Amniotic epithelial cell (primary cell): ENCODE measurements at regions not wholly inside any gene's neighbourhood (a gene's known extent, or its start where the extent isn't known, plus 50 kb on each side); places are given as distances from the start of the nearest gene placed in this dataset.

ENCODE experiments used
- DNase-seq: peaks from one replicate; pipeline ENCODE4 v3.0.0-alpha.2; 2010; ENCODE audit warnings: low read depth

GRCh38 chr2:51490576-51491234 is 458.8 kb upstream of the NRXN1 start:
- no peak for DNase-seq

GRCh38 chr2:51484605-51485004 is 452.7 kb upstream of the NRXN1 start:
- DNase-seq, result no peak

GRCh38 chr2:51483720-51484119 is 451.8 kb upstream of the NRXN1 start:
- DNase-seq, result no peak

GRCh38 chr2:51472783-51473182 is 440.9 kb upstream of the NRXN1 start:
- no peak for DNase-seq

DNA sequence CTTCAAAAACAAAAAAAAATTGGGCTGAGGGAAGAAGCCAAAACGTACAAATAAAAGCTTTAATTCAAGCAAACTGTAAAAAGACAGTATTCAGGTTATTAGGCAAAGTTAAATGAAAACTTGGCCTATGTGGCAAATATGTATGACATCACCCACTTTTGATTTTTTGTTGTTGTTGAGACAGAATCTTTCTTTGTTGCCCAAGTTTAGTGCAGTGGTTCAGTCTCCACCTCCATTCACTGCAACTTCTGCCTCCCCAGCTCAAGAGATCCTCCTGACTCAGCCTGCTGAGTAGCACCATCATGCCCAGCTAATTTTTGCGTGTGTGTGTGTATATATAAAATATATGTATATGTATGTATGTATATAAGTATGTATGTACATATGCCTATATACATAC is 440.4 kb upstream of the NRXN1 start:
- DNase-seq, result peak; percentile 14

DNA sequence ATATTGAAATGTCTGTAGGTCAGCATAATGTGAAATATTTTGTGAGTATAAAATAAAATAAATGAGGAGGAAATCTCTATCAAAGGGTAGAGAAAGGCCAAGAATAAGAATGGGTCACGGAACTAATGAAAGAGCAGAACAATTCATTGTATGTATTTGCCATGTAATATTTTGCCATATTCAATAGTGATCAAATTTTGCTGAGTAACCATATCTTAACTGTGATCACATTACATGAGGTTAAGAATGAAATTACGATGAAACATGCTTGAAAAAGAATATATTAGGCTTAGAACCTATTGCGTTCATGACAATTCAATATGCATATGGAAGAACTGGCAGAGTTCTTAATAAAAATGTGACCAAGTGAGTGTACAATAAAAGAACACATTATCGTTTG is 437.2 kb upstream of the NRXN1 start:
- DNase-seq, result no peak

- no peak for DNase-seq
Measured at GRCh38 chr2:51465326-51465725, 433.4 kb upstream of the NRXN1 start.

DNA sequence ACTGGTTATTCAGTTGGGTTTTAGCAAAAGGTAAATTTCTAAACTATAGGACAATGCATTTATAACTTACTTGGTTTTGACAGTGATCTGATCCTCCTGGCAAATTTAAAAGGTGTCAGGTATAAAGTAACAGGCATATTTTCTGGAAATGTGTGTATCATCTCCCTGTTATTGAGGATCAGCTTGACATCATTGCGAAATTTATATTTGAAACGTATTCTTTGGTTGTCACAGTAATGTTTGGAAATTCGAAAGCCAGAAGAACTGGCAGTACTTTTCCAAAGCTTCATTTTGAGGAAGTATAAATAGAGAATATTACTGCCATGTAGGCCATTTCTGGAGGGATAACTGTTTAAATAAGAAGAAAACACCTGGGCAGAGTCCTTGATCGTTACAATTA is 422.2 kb upstream of the NRXN1 start:
- DNase-seq, result no peak

- no peak for DNase-seq
Measured at GRCh38 chr2:51448911-51449310, 417.0 kb upstream of the NRXN1 start.

GRCh38 chr2:51441786-51442185 is 409.9 kb upstream of the NRXN1 start:
- no peak for DNase-seq

DNA sequence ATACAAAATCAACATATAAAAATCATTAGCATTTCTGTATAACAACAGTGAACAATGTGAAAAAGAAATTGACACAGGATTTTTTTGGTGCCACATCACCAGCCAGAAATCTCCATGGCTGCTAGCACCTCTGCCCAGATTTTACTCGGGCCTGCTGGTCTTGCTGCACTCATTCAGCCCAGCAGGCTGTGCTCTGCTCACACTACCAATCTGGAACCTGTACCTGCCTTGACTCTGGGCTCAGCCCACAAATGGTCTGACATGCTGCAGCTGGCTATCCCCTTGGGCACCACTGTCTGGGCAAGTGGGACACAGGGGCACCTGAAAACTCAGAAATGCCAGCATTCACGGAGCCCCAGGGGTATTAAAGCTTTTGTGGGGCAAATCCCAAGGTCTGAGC is 392.5 kb upstream of the NRXN1 start:
- no peak for DNase-seq

DNA sequence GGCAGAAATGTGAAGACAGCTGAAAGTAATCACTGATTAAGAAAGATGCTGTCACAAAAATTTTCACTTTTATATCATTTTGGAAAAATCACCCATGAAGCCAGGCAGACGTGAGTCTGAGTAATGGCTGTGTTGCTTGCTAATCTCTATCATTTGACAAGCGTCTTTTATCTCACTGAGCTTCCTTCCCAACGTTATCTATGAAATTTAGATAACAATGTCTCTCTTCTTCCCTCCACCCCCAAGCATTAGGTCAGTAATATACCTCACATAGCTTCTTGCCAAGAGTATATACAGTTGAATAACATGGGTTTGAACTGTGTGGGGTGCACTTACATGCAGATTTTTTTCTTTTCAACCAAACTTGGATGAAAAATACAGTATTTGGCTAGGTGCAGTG is 388.6 kb upstream of the NRXN1 start:
- DNase-seq, result peak; percentile 56

DNA sequence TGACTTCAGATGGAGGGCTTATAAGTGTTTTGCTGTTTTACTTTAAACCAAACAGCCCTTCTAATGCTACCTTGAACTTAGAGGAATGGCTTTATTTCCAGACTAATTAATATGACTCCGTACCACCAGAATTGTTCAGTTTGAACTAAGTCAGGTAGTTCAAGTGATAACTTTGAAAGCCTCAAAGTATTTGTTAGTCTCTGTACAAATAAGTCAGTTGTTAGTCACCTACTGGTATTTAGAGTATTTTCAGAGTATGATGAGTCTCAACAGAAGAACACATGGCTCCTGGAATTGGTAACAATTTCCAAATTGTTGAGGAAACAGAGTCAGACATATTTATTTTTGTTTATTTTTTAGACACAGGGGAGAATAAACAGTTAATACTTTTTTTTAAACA is 381.8 kb upstream of the NRXN1 start:
- DNase-seq, result peak; percentile 26

GRCh38 chr2:51410331-51410730 is 378.4 kb upstream of the NRXN1 start:
- no peak for DNase-seq

DNA sequence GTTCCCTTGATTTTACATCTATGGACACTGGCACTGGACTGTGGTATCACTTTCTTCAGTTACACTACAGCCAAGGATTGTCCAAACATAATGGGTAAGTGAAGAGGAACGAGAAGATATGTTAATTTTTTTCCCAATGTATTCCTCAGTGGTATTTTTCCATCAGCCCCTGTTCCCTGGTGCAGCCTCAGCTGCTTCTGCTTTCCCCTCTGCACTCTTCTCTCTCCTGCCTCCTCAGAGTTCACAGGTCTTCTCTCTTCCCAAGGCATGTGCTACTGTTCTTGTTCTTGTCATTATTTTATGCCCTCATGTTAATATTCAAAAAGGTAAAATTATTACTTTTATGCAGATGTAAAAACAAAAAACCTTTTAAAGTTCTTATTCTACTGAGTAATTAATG is 378.0 kb upstream of the NRXN1 start:
- no peak for DNase-seq

- DNase-seq, result no peak
Measured at GRCh38 chr2:51404226-51404625, 372.3 kb upstream of the NRXN1 start.

DNA sequence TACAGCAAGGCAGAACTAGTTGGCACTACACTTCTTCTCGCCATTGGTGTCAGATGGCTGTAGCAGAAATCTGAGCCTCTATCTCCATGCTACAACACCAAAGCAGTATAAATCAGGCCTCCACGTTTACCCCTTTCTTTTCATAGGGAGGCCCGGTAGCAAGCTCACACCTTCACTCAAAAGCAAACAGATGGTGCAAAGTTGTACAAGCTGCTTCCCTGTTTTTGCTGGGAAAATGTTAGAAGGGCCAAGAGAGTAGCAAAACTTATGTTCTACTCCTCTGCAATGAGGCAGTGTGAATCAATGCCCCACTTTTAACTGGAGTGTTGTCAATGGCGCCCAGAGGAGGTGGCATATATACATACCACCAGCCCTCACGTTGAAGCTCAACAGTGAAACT is 369.6 kb upstream of the NRXN1 start:
- no peak for DNase-seq

GRCh38 chr2:51387235-51387634 is 355.3 kb upstream of the NRXN1 start:
- DNase-seq, result peak; percentile 87

- DNase-seq, result no peak
Measured at GRCh38 chr2:51379997-51380396, 348.1 kb upstream of the NRXN1 start.

DNA sequence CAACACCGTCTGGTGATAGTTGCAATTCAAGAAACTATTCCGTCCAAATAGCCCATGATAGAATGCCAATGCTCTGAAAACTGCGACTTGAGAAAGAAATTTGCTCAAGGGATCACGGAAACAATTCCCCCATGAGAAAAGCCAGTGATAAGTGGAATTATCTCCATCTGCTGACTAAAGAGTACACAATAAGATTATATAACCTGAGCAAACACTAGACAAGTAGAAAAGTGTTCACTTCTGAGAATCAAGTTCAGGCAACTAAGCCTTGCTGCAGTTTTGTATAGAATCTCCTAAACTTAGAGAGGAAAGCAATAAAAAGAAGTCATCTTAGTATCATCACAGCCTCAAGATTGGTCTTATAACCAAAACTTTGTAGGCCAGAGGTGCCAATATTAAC is 336.3 kb upstream of the NRXN1 start:
- no peak for DNase-seq

- DNase-seq, result peak; percentile 69
Measured at GRCh38 chr2:51350100-51350499, 318.2 kb upstream of the NRXN1 start.

DNA sequence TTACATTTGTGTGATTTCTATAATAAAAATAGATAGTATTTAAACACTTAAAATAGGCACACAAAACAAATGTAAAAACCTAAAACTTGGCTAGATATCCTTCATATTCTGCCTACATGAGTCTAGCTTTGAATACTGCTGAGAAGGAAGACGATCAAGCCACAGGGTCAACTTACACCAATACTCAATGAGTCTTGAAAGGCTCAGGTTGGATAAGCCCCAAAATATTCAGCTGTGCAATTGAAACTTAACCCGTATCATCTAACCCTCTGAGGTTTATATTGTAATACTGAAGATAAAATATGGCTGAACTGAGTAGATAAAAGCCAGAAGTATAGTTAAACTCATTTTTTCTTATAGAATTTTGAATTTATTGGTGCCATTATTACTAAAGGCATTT is 313.0 kb upstream of the NRXN1 start:
- DNase-seq, result no peak

- no peak for DNase-seq
Measured at GRCh38 chr2:51335087-51336058, 303.4 kb upstream of the NRXN1 start.

- peak; percentile 82 for DNase-seq
Measured at GRCh38 chr2:51329512-51329911, 297.6 kb upstream of the NRXN1 start.
